Fibroblast of villous mesenchyme (primary cell): ENCODE measurements at regions not wholly inside any gene's neighbourhood (a gene's known extent, or its start where the extent isn't known, plus 50 kb on each side); places are given as distances from the start of the nearest gene placed in this dataset.

Source experiments
- DNase-seq: peaks from one replicate; pipeline ENCODE4 v3.0.0-alpha.2; 2010; ENCODE audit warnings: low read depth
- H3K4me3 ChIP-seq: 2 replicates; pipeline ENCODE4 v1.5.1; 2011; ENCODE audit warnings: low read depth, mild to moderate bottlenecking, low read length
- TF ChIP-seq, protein P1 (sequence below): IDR thresholded peaks from 2 replicates; pipeline ENCODE4 v1.5.1; 2012; ENCODE audit warnings: low read depth, mild to moderate bottlenecking, low read length; ENCODE audit not compliant: insufficient read depth

- TF ChIP-seq, protein P1, sequence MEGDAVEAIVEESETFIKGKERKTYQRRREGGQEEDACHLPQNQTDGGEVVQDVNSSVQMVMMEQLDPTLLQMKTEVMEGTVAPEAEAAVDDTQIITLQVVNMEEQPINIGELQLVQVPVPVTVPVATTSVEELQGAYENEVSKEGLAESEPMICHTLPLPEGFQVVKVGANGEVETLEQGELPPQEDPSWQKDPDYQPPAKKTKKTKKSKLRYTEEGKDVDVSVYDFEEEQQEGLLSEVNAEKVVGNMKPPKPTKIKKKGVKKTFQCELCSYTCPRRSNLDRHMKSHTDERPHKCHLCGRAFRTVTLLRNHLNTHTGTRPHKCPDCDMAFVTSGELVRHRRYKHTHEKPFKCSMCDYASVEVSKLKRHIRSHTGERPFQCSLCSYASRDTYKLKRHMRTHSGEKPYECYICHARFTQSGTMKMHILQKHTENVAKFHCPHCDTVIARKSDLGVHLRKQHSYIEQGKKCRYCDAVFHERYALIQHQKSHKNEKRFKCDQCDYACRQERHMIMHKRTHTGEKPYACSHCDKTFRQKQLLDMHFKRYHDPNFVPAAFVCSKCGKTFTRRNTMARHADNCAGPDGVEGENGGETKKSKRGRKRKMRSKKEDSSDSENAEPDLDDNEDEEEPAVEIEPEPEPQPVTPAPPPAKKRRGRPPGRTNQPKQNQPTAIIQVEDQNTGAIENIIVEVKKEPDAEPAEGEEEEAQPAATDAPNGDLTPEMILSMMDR = no peak
- no peak for DNase-seq
- H3K4me3 ChIP-seq = no peak overlapping the region
Measured at GRCh38 chr1:29855561-29856160, 619.3 kb downstream of the PTPRU start.

- DNase-seq = no peak
- TF ChIP-seq, protein P1 = no peak
- no peak overlapping the region for H3K4me3 ChIP-seq
Measured at GRCh38 chr1:29854700-29855276, 618.5 kb downstream of the PTPRU start.

GRCh38 chr1:29853716-29854330 is 617.5 kb downstream of the PTPRU start:
- no peak for DNase-seq
- TF ChIP-seq, protein P1 = no peak
- no peak overlapping the region for H3K4me3 ChIP-seq

DNA sequence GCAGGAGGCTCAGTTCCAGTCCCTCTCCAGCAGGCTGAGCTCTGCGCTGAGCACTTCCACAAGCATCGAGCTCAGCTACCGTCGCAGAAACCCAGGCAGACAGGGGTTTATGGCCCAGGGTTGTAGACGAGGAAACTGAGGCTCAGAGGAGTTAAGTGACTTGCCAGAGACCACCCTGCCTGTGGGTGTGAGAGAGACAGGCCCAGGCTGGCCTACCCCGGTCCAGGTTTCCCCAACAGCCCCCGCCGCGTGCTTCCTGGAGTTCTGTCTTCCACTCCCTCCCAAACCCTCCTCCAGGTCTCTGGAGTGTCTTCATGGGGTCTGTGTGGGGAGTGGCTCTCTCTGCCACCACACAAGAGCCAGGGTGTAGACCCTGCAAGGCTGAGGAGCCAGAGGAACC is 615.9 kb downstream of the PTPRU start:
- DNase-seq = no peak
- TF ChIP-seq, protein P1 = no peak
- no peak overlapping the region for H3K4me3 ChIP-seq

- H3K4me3 ChIP-seq = no peak overlapping the region
- TF ChIP-seq, protein P1 = no peak
- no peak for DNase-seq
Measured at GRCh38 chr1:29851691-29852090, 615.4 kb downstream of the PTPRU start.

GRCh38 chr1:29849991-29850757 is 613.9 kb downstream of the PTPRU start:
- TF ChIP-seq, protein P1 = no peak
- no peak for DNase-seq
- no peak overlapping the region for H3K4me3 ChIP-seq
